HL-60 (cell line): ENCODE measurements at regions not wholly inside any gene's neighbourhood (a gene's known extent, or its start where the extent isn't known, plus 50 kb on each side); places are given as distances from the start of the nearest gene placed in this dataset.

Source experiments
- DNase-seq, 2 experiments: peaks; one replicate each; pipeline ENCODE4 v3.0.0-alpha.2; 2010 to 2020; ENCODE audit warnings: low read depth in 1 of 2, low spot score in 1 of 2
- H3K27ac ChIP-seq: fragments of 250-450 bp; sonication (Bioruptor Pico); replicated peaks from 2 replicates; pipeline ENCODE4 v1.5.1; 2020; ENCODE audit warnings: mild to moderate bottlenecking, moderate library complexity
- H3K27me3 ChIP-seq: fragments of 250-450 bp; sonication (Bioruptor Pico); 2 replicates; pipeline ENCODE4 v1.5.1; 2021; ENCODE audit warnings: mild to moderate bottlenecking, moderate library complexity; ENCODE audit not compliant: insufficient read depth, poor library complexity, severe bottlenecking
- H3K4me3 ChIP-seq: replicated peaks from 2 replicates; pipeline ENCODE4 v1.5.1; 2011; ENCODE audit warnings: mild to moderate bottlenecking, control low read depth, low read length; ENCODE audit not compliant: insufficient read depth
- CTCF ChIP-seq: IDR thresholded peaks from one replicate; pipeline ENCODE4 v1.5.1; 2011; ENCODE audit warnings: low read length, control low read depth, inconsistent platforms; ENCODE audit not compliant: insufficient read depth
- GABPA ChIP-seq: IDR thresholded peaks from 2 replicates; pipeline ENCODE4 v1.6.1; 2012; ENCODE audit warnings: low read depth
- POLR2AphosphoS5 ChIP-seq: IDR thresholded peaks from 2 replicates; pipeline ENCODE4 v1.6.1; 2012; ENCODE audit warnings: low read depth
- REST ChIP-seq: IDR thresholded peaks from 2 replicates; pipeline ENCODE4 v1.6.1; 2012; ENCODE audit warnings: low read depth; ENCODE audit not compliant: insufficient replicate concordance
- SPI1 ChIP-seq: IDR thresholded peaks from 2 replicates; pipeline ENCODE4 v1.6.1; 2012; ENCODE audit warnings: low read depth, mild to moderate bottlenecking, borderline replicate concordance

GRCh38 chr1:48103495-48103894 lies 106.3 kb upstream of the TRABD2B start:
- TF ChIP-seq POLR2AphosphoS5 (no peak), GABPA (no peak), SPI1 (no peak), REST (no peak), CTCF (no peak)
- no peaks in the 10 kb centered on the region for H3K27me3 ChIP-seq

GRCh38 chr1:48102766-48103165 lies 105.6 kb upstream of the TRABD2B start:
- no peaks in the 10 kb centered on the region for H3K27me3 ChIP-seq
- no peak for TF ChIP-seq REST
- no peak for TF ChIP-seq GABPA
- no peak for TF ChIP-seq CTCF
- no peak for TF ChIP-seq POLR2AphosphoS5
- TF ChIP-seq SPI1, result no peak
- H3K4me3 ChIP-seq, result no peak overlapping the region
- DNase-seq, result no peak
- no peak overlapping the region for H3K27ac ChIP-seq

More at GRCh38 chr1:48103495-48103894, 106.3 kb upstream of the TRABD2B start:
- Histone ChIP-seq H3K4me3 (no peak overlapping the region), H3K27ac (no peak overlapping the region)
- DNase-seq, result no peak

- TF ChIP-seq GABPA, result no peak
- no peak for TF ChIP-seq SPI1
- TF ChIP-seq REST, result no peak
- no peak for TF ChIP-seq CTCF
- TF ChIP-seq POLR2AphosphoS5, result no peak
- DNase-seq, result no peak
- H3K27me3 ChIP-seq, result no peaks in the 10 kb centered on the region
Observed at GRCh38 chr1:48099072-48099773, 102.0 kb upstream of the TRABD2B start.

More at GRCh38 chr1:48099072-48099773, 102.0 kb upstream of the TRABD2B start:
- no peak overlapping the region for H3K4me3 ChIP-seq
- no peak overlapping the region for H3K27ac ChIP-seq
